Tibial nerve (tissue), 4 donors: ENCODE measurements at regions not wholly inside any gene's neighbourhood (a gene's known extent, or its start where the extent isn't known, plus 50 kb on each side); places are given as distances from the start of the nearest gene placed in this dataset.
A peak's percentile ranks its signal among the peaks of the same experiment; 100 is the strongest.

Source experiments
- DNase-seq, 2 donors: peaks; one replicate each; pipeline ENCODE4 v3.0.0-alpha.2; 2019; ENCODE audit warnings: low spot score in 2 of 2
- H3K27ac ChIP-seq, 4 donors: fragments of 200-600 bp; sonication (generic) in 3 of 4; one replicate each; pipeline ENCODE4 v1.5.1; 2017 to 2019; ENCODE audit warnings: mild to moderate bottlenecking in 1 of 4
- H3K27me3 ChIP-seq, 2 donors: fragments of 200-600 bp; sonication (generic) in 1 of 2; one replicate each; pipeline versions ENCODE4 v1.5.1 to v1.6.0; 2017 to 2019
- H3K36me3 ChIP-seq, 3 donors: fragments of 200-600 bp; sonication (generic); one replicate each; pipeline ENCODE4 v1.5.1; 2018 to 2019
- H3K4me1 ChIP-seq, 4 donors: fragments of 200-600 bp; sonication (generic) in 3 of 4; one replicate each; pipeline ENCODE4 v1.5.1; 2017 to 2019
- H3K4me3 ChIP-seq, 4 donors: fragments of 200-600 bp; sonication (generic) in 3 of 4; one replicate each; pipeline ENCODE4 v1.5.1; 2017 to 2019; ENCODE audit warnings: mild to moderate bottlenecking in 1 of 4, moderate library complexity in 1 of 4
- H3K9me3 ChIP-seq, 4 donors: fragments of 200-600 bp; sonication (generic) in 3 of 4; one replicate each; pipeline ENCODE4 v1.5.1; 2017 to 2019
- CTCF ChIP-seq, 5 experiments: fragments of 200-600 bp in 3 of 5; fragments of 450-650 bp in 2 of 5; sonication (generic) in 3 of 5; IDR thresholded peaks; one replicate each; pipeline ENCODE4 v1.5.1; 2016 to 2019; ENCODE audit warnings: antibody characterized with exemption in 5 of 5, mild to moderate bottlenecking in 3 of 5, moderate library complexity in 2 of 5
- EP300 ChIP-seq, 2 donors: sonication (generic); formaldehyde crosslinking; IDR thresholded peaks; one replicate each; pipeline ENCODE4 v1.6.1; 2017; ENCODE audit warnings: antibody characterized with exemption in 2 of 2, mild to moderate bottlenecking in 1 of 2
- POLR2A ChIP-seq, 2 donors: fragments of 450-650 bp; IDR thresholded peaks; one replicate each; pipeline ENCODE4 v1.6.1; 2017; ENCODE audit warnings: antibody characterized with exemption in 2 of 2, mild to moderate bottlenecking in 2 of 2, moderate library complexity in 2 of 2
- WGBS, 2 donors: methylation state at CpG; one replicate each; pipeline ENCODE4 v1.1.5; 2018; 5-methylcytosine and 5-hydroxymethylcytosine counted together

GRCh38 chr6:170152124-170152926 lies 138.6 kb downstream of the DLL1 start:
- Histone ChIP-seq H3K27me3 (peaks cover 0 to 24% of the 10 kb centered on the region in 2 donors), H3K4me3 (peak overlapping the region in 1 of 4 donors; percentile 12), H3K36me3 (no peaks in the 10 kb centered on the region), H3K27ac (peak overlapping the region in 2 of 4 donors; percentile 54 to 71), H3K9me3 (no peaks in the 10 kb centered on the region), H3K4me1 (peaks cover 0 to 32% (median 3%) of the 10 kb centered on the region in 4 donors)
- no peak for TF ChIP-seq CTCF (IDR thresholded peaks at IDR 0.05)
- TF ChIP-seq EP300 (IDR thresholded peaks at IDR 0.05): peak; percentile 60 to 61
- TF ChIP-seq POLR2A (IDR thresholded peaks at IDR 0.05): no peak
- WGBS, 2 donors: 45 to 50% methylated on average over 25 to 35 of the region's 35 CpGs
- peak in 1 of 2 donors; percentile 52 for DNase-seq

GRCh38 chr6:170151804-170152123 lies 139.1 kb downstream of the DLL1 start:
- Histone ChIP-seq H3K9me3 (no peaks in the 10 kb centered on the region), H3K4me1 (peaks cover 0 to 32% (median 3%) of the 10 kb centered on the region in 4 donors), H3K4me3 (peak overlapping the region in 1 of 4 donors; percentile 12), H3K27ac (peak overlapping the region in 2 of 4 donors; percentile 54 to 71), H3K27me3 (peaks cover 0 to 28% of the 10 kb centered on the region in 2 donors), H3K36me3 (no peaks in the 10 kb centered on the region)
- no peak for TF ChIP-seq CTCF (IDR thresholded peaks at IDR 0.05)
- no peak for TF ChIP-seq POLR2A (IDR thresholded peaks at IDR 0.05)
- TF ChIP-seq EP300 (IDR thresholded peaks at IDR 0.05): no peak
- no peak for DNase-seq
- WGBS, 2 donors: 54 to 70% methylated on average over 12 of the region's 12 CpGs

GRCh38 chr6:170151321-170151771 lies 139.5 kb downstream of the DLL1 start:
- no peak overlapping the region for H3K4me3 ChIP-seq
- TF ChIP-seq POLR2A (IDR thresholded peaks at IDR 0.05) (no peak), EP300 (IDR thresholded peaks at IDR 0.05) (no peak), CTCF (IDR thresholded peaks at IDR 0.05) (no peak)
- 42 to 57% methylated on average over 11 of the region's 11 CpGs for WGBS, 2 donors
- H3K4me1 ChIP-seq: peaks cover 0 to 32% (median 3%) of the 10 kb centered on the region in 4 donors
- peak overlapping the region in 2 of 4 donors; percentile 54 to 71 for H3K27ac ChIP-seq
- no peaks in the 10 kb centered on the region for H3K36me3 ChIP-seq
- peaks cover 0 to 28% of the 10 kb centered on the region in 2 donors for H3K27me3 ChIP-seq
- H3K9me3 ChIP-seq: no peaks in the 10 kb centered on the region
- no peak for DNase-seq

DNA sequence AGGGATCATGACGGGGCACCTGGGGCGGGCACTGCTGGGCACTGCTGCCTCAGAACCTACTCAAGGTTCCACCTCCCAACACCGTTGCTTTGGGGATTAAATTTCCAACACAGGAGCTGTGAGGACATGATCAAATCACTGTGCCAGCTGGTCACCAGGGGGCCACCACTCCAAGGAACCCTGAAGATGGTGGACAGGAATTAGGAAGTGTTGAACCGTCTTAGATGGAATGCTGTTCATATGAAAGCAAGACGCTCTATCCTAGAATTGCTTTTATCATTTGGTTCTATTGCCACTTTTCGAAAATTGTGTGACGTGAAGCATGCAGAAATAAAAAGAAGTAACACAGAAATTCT lies 140.3 kb downstream of the DLL1 start:
- DNase-seq: no peak
- TF ChIP-seq EP300 (IDR thresholded peaks at IDR 0.05) (no peak), CTCF (IDR thresholded peaks at IDR 0.05) (no peak), POLR2A (IDR thresholded peaks at IDR 0.05) (no peak)
- H3K27ac ChIP-seq: no peak overlapping the region
- peaks cover 0 to 28% of the 10 kb centered on the region in 2 donors for H3K27me3 ChIP-seq
- no peaks in the 10 kb centered on the region for H3K36me3 ChIP-seq
- peaks cover 0 to 32% (median 3%) of the 10 kb centered on the region in 4 donors for H3K4me1 ChIP-seq
- H3K9me3 ChIP-seq: no peaks in the 10 kb centered on the region
- no peak overlapping the region for H3K4me3 ChIP-seq
- WGBS, 2 donors: 68 to 79% methylated on average over 7 of the region's 7 CpGs
